CD4-positive, alpha-beta T cell (primary cell): ENCODE measurements at regions not wholly inside any gene's neighbourhood (a gene's known extent, or its start where the extent isn't known, plus 50 kb on each side); places are given as distances from the start of the nearest gene placed in this dataset.
A peak's percentile ranks its signal among the peaks of the same experiment; 100 is the strongest.

ENCODE experiments used
- ATAC-seq: fragments of 200-7000 bp; cut with Tn5 transposase; one replicate; pipeline ENCODE4 v1.10.0; 2022; ENCODE audit warnings: mild to moderate bottlenecking; ENCODE audit not compliant: poor library complexity
- CTCF ChIA-PET: fragments of 350-600 bp; sonication (Branson Sonifier 250); formaldehyde crosslinking; loops from one replicate; lab custom pipeline; 2021; ENCODE audit warnings: antibody characterized with exemption, inconsistent platforms; lab: Charles Lee
- POLR2A ChIA-PET: fragments of 350-600 bp; sonication (Branson Sonifier 250); formaldehyde crosslinking; loops from one replicate; lab custom pipeline; 2021; ENCODE audit warnings: antibody characterized with exemption, inconsistent platforms; lab: Charles Lee
- DNase-seq, 14 experiments: peaks; one replicate each; pipeline ENCODE4 v3.0.0-alpha.2; 2013 to 2020; ENCODE audit warnings: mixed read lengths in 2 of 14
- H3K27ac ChIP-seq, 2 donors: one replicate each; pipeline versions ENCODE4 v1.5.1 to v1.7.0; 2013; ENCODE audit warnings: low read length in 2 of 2, low read depth in 1 of 2, mild to moderate bottlenecking in 1 of 2
- H3K27me3 ChIP-seq, 2 experiments: 1 replicate in 1 of 2; 2 replicates in 1 of 2; pipeline versions ENCODE4 v1.6.1 to v1.7.0; 2013; ENCODE audit warnings: low read length in 2 of 2, control low read depth in 1 of 2, mild to moderate bottlenecking in 1 of 2, moderate library complexity in 1 of 2; ENCODE audit not compliant: insufficient read depth in 2 of 2, control insufficient read depth in 1 of 2
- H3K36me3 ChIP-seq: one replicate; pipeline ENCODE4 v1.6.1; 2013; ENCODE audit warnings: low read length, control low read depth; ENCODE audit not compliant: insufficient read depth
- H3K4me1 ChIP-seq: one replicate; pipeline ENCODE4 v1.6.1; 2013; ENCODE audit warnings: low read length, control low read depth; ENCODE audit not compliant: insufficient read depth
- H3K4me3 ChIP-seq: one replicate; pipeline ENCODE4 v1.5.1; 2013; ENCODE audit warnings: mild to moderate bottlenecking, low read length, moderate library complexity
- H3K9me3 ChIP-seq, 2 experiments: 1 replicate in 1 of 2; 2 replicates in 1 of 2; pipeline versions ENCODE4 v1.6.1 to v1.7.0; 2013; ENCODE audit warnings: low read length in 2 of 2, mild to moderate bottlenecking in 2 of 2, control low read depth in 1 of 2, moderate library complexity in 1 of 2; ENCODE audit not compliant: control insufficient read depth in 1 of 2, insufficient read depth in 1 of 2
- H3K27ac Mint-ChIP-seq: one replicate; pipeline ENCODE4 v1.8.0; 2020; ENCODE audit warnings: mixed read lengths
- H3K27me3 Mint-ChIP-seq: one replicate; pipeline ENCODE4 v1.8.0; 2021; ENCODE audit warnings: mixed read lengths
- H3K36me3 Mint-ChIP-seq: one replicate; pipeline ENCODE4 v1.8.0; 2021; ENCODE audit warnings: low read depth, mixed read lengths
- H3K4me1 Mint-ChIP-seq: one replicate; pipeline ENCODE4 v1.8.0; 2021; ENCODE audit warnings: low read depth, mixed read lengths
- H3K4me3 Mint-ChIP-seq: one replicate; pipeline ENCODE4 v1.8.0; 2020; ENCODE audit warnings: mild to moderate bottlenecking, mixed read lengths
- H3K9me3 Mint-ChIP-seq: one replicate; pipeline ENCODE4 v1.8.0; 2020; ENCODE audit warnings: mixed read lengths
- CTCF ChIP-seq: fragments of 200-600 bp; IDR thresholded peaks from one replicate; pipeline ENCODE4 v1.8.0; 2022; ENCODE audit warnings: antibody characterized with exemption, mild to moderate bottlenecking
- intact Hi-C, 2 experiments: fragments of 100-400 bp; cut with DNase I in 1 of 2; cut with micrococcal nuclease in 1 of 2; formaldehyde crosslinking; loops; one replicate each; pipeline versions ENCODE4 v1.15.1 to v1.9.0; 2023 to 2025; cut with DNase I, micrococcal nuclease

GRCh38 chr6:137731600-137731959 lies 135.5 kb upstream of the TNFAIP3 start:
- H3K27me3 ChIP-seq: no peaks in the 10 kb centered on the region
- Mint-ChIP-seq H3K36me3 (no peaks in the 10 kb centered on the region), H3K27me3 (no peaks in the 10 kb centered on the region), H3K9me3 (no peaks in the 10 kb centered on the region), H3K4me3 (no peak overlapping the region), H3K4me1 (peaks cover 11% of the 10 kb centered on the region), H3K27ac (no peak overlapping the region)
- ATAC-seq (no peak), DNase-seq (no peak)
- H3K4me1 ChIP-seq: peaks cover 8% of the 10 kb centered on the region
- ChIA-PET POLR2A (no interaction called here), CTCF (interaction anchor here (1.0 kb wide), 1 partner anchor 9 kb away, joined by 3 read pairs; no protein-coding TSS in a partner anchor)
- intact Hi-C loops: no loop called here
- H3K9me3 ChIP-seq: no peaks in the 10 kb centered on the region
- H3K27ac ChIP-seq: no peak overlapping the region
- no peaks in the 10 kb centered on the region for H3K36me3 ChIP-seq
- TF ChIP-seq CTCF: no peak
- H3K4me3 ChIP-seq: no peak overlapping the region

GRCh38 chr6:137731960-137732616 lies 135.0 kb upstream of the TNFAIP3 start:
- Histone ChIP-seq H3K4me3 (no peak overlapping the region), H3K4me1 (peaks cover 11% of the 10 kb centered on the region), H3K9me3 (no peaks in the 10 kb centered on the region), H3K27ac (no peak overlapping the region), H3K36me3 (no peaks in the 10 kb centered on the region), H3K27me3 (no peaks in the 10 kb centered on the region)
- Mint-ChIP-seq H3K36me3 (no peaks in the 10 kb centered on the region), H3K4me3 (no peak overlapping the region), H3K4me1 (peaks cover 14% of the 10 kb centered on the region), H3K27ac (no peak overlapping the region), H3K27me3 (no peaks in the 10 kb centered on the region), H3K9me3 (no peaks in the 10 kb centered on the region)
- CTCF ChIA-PET: interaction anchor here (0.9 to 1.2 kb wide), 3 partner anchors 10 to 67 kb away, joined by 3 to 5 read pairs (median 3); no protein-coding TSS in a partner anchor
- no peak for TF ChIP-seq CTCF
- DNase-seq (peak in 1 of 14 experiments; percentile 35), ATAC-seq (no peak)
- POLR2A ChIA-PET: no interaction called here
- intact Hi-C loops: no loop called here

- Histone ChIP-seq H3K9me3 (no peaks in the 10 kb centered on the region), H3K4me3 (no peak overlapping the region), H3K27me3 (no peaks in the 10 kb centered on the region), H3K27ac (no peak overlapping the region), H3K4me1 (peaks cover 11% of the 10 kb centered on the region), H3K36me3 (no peaks in the 10 kb centered on the region)
- intact Hi-C loops: no loop called here
- peaks cover 14% of the 10 kb centered on the region for H3K4me1 Mint-ChIP-seq
- TF ChIP-seq CTCF: no peak
- DNase-seq (no peak), ATAC-seq (no peak)
- H3K27ac Mint-ChIP-seq: no peak overlapping the region
- no peaks in the 10 kb centered on the region for H3K9me3 Mint-ChIP-seq
- ChIA-PET POLR2A (interaction anchor here (1.0 kb wide), 1 partner anchor 16 kb away, joined by 3 read pairs; no protein-coding TSS in a partner anchor), CTCF (interaction anchor here (1.2 kb wide), 1 partner anchor 66 kb away, joined by 5 read pairs; no protein-coding TSS in a partner anchor)
- no peaks in the 10 kb centered on the region for H3K27me3 Mint-ChIP-seq
- no peaks in the 10 kb centered on the region for H3K36me3 Mint-ChIP-seq
- H3K4me3 Mint-ChIP-seq: no peak overlapping the region
Observed at GRCh38 chr6:137733372-137733771, 133.7 kb upstream of the TNFAIP3 start.
